CD4-positive, alpha-beta T cell treated with Interferon alpha-2 for 1 hour (primary cell): ENCODE measurements at regions not wholly inside any gene's neighbourhood (a gene's known extent, or its start where the extent isn't known, plus 50 kb on each side); places are given as distances from the start of the nearest gene placed in this dataset.
"Not testable (repeated sequence)": the region's sequence is repeated elsewhere in the genome, so short reads cannot be mapped to it uniquely, and the experiment has no call there.

Source experiments
- DNase-seq, 2 donors: peaks; one replicate each; pipeline ENCODE4 v3.0.0-alpha.2; 2020 to 2022

DNA sequence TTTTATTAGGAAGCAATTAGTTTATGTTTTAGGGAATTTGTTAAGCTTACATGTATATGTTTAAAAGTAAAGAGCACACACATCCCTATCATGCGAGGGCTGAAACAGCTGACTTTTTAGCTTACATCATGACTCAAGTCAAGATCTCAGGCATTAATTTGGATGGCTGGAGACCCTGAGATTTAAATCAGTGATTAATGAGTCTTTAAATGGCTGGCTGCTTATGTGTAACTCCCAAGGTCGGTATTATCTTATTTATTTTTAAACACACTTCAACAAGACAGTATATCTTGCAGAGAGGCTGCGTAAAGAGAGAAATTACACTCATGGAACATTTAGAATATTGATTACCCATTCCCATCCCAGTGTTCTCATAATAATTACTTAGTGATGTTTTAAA lies 169.4 kb downstream of the KBTBD8 start:
- no peak for DNase-seq

DNA sequence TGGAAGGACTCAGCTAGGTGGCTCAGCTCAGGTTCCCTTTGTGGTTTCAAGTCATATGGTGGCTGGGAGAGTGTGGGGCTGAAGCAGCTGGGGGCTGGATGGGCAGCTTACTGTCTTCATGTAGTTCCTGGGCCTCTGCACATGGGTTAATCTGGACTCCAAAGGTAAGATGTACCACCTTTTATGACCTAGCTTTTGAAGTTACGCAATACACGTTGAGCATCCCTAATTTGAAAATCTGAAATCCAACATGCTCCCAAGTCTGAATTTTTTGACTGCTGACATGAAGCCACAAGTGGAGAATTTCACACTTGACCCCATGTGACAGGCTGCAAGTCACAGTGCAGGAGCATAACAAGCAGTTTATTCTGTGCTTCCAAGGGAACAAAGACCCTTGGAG lies 173.7 kb downstream of the KBTBD8 start:
- no peak for DNase-seq

DNA sequence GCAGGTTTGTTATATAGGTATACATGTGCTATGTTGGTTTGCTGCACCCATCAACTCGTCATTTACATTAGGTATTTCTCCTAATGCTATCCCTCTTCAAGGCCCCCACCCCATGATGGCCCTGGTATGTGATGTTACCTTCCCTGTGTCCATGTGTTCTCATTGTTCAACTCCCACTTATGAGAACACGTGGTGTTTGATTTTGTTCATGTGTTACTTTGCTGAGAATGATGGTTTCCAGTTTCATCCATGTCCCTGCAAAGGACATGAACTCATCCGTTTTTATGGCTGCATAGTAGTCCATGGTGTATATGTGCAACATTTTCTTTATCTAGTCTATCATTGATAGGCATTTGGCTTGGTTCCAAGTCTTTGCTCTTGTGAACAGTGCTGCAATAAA lies 175.0 kb downstream of the KBTBD8 start:
- DNase-seq = not testable (repeated sequence)

DNA sequence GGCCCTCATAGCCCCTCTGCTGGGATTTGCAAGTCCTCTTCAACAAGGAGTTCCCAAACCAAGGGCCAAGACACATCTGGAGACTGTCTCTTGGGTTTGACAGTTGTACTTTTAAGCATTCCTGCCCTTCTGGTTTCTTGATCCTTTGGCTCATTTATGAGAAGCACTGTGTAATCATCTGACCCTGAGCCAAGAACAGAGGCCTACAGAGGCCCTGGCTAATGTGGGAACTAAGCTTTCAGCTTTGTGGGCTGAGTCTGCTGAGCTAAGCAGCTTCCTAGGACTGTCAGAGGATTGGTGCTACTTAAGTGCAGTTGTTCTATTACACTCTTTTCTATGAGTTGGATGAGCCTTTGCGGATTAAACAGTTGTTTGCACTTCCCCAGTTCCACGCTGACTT lies 178.3 kb downstream of the KBTBD8 start:
- no peak for DNase-seq

DNA sequence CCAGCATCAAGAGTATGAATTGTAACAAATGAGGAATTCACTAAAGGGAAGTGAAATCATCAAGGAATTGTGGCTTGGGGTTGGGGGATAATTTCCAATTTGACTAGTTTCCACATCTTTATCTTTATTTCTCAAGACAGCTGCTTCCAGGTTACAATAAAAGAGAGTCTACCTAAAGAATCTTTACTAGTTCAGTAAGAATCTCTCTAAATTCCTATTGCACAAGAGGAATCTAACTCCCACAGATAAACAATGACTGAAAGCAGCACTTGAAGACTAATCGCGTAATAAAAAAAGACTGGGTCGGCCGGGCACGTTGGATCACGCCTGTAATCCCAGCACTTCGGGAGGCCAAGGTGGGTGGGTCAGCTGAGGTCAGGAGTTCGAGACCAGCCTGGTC lies 194.4 kb downstream of the KBTBD8 start:
- DNase-seq = no peak

DNA sequence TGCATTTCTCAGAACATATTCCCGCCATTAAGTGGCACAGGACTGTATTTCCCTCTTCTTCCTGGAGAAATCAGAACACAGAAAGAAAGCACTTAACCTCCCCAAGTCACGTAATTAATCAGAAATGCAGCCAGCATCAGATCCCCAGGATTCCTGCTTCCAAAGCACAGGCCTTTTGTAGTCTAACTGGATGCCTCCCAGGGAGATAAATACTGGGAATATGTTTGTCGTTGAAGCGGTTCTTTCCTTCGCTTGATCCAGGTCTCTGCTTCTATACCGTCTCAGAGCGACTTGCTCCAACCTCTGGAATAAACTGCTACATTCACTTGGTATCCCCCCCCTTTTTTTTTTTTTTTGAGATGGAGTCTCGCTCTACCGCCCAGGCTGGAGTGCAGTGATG lies 198.6 kb downstream of the KBTBD8 start:
- no peak for DNase-seq

DNA sequence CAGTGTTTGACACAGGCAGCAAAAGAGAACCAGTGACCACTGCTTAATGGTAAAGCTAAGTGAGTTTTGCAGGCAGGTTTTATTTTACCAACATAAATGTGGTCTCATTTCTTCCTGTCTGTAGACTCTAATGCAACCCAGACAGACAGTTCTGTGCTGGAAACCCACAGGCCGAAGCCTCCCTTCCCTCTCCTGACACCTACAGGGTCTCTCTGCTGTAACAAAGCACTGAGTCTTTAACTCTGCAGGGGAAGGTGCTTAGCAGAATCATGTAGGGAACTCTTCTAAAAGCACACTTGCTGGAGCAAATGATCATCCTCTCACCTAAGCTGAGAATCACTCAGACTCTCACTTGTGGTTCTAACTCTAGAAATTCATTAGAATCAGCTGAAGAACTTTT lies 200.3 kb downstream of the KBTBD8 start:
- no peak for DNase-seq

DNA sequence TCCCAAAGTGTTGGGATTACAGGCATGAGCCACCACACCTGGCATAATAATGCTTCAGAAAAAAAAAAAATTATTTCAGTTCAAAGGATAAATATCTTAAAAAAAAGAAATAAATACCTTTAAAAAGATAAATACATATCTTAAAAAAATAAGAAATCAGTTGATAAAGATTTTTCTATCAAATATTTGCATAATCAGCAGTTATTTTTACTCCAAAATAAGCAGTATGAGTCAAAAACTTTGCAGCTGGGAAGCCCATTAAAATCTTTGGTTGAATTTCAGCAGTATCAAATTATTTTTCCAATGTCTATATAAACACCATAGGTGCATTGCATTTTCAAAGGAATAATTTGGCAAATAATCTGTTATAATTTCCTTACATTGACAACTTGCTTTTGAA lies 202.5 kb downstream of the KBTBD8 start:
- no peak for DNase-seq

DNA sequence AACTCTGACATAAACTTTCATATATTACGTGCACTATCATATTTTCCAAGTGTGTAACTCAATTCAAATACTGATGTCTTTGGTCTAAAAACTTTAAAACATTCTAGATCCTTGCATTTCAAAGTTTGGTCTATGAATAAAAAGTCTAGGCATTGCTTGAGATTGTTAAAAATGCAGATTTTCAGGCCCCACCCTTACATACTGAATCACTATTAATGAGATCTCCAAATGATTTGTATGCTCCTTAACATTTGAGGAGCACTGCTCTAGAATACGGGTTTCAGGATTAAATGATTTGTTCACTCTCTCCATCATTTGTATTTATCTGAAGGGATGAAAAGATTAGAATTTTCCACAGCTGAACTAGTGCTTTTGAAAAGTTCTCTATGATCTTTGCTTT lies 202.9 kb downstream of the KBTBD8 start:
- DNase-seq = no peak

DNA sequence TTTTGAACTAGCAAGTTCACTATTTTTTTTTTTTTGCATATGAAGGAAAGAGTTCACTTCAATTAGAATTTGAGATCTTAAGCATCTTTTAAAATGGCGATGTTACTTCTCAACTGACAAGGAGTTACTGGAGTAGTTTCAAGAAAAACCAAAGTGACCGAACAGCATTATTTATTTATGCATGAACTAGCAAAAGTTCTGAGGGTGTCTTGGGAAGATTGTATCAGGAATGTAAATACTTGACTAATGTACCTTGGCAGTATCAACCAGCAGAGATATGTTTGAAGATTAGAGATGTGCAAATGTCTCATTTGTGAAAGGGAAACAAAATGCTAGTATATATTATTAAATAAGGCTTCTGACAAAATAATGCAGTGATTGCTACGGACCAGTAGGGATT lies 203.9 kb downstream of the KBTBD8 start:
- DNase-seq = no peak

DNA sequence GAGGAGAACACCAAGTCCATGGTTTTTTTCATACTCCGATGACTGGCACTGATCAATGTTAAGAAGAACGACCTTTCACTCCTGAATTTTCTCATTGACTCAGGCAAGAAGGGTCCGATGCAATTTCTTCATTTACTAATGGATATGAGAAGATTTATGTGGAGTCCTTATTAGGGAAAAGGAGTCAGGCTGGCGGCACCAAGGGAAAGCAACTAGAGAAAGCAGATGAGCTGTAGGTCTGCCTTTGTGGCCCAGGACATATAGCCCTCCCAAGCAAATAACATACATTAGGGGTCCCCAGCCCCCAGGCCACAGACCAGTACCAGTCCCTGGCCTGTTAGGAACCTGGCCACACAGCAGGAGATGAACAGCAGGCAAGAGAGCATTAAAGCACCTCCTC lies 206.8 kb downstream of the KBTBD8 start:
- DNase-seq = no peak

DNA sequence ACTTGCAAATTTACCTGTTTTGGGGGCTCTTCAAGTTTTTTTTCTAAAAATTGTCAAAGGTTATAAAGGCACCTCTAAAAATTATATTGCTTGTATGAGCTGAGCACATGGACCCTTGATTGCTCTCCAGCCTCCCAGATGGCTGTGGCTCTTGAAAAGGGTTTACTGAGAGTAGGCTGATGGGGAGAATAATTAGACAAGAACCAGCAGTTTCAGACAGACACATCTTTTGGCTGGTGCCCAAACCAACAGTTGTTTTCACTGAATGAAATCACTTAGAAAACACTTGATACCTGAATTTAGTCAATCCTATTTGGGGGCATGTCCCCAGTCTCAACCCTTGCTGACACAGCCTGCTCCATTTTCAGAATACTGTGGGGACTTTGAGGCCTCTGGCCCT lies 217.6 kb downstream of the KBTBD8 start:
- no peak for DNase-seq

DNA sequence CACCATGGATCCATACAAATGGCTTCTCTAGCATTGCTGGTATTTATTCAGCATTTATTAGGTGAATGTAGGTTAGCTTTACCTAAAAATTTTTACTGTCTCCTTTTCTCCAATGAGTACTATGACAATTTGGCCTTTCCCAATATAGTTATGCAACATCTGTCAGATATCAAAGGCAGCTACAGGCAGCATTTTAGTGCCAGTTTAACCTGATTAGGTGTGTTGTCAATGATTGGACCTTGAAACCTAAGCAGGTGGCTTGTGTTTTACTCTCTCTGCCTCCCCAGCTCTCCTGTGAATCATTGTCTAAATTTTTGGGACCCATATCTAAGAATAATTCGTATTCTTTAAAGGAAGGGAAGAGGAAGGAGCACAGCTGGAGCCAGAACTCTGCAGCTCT lies 228.9 kb downstream of the KBTBD8 start:
- DNase-seq = no peak

DNA sequence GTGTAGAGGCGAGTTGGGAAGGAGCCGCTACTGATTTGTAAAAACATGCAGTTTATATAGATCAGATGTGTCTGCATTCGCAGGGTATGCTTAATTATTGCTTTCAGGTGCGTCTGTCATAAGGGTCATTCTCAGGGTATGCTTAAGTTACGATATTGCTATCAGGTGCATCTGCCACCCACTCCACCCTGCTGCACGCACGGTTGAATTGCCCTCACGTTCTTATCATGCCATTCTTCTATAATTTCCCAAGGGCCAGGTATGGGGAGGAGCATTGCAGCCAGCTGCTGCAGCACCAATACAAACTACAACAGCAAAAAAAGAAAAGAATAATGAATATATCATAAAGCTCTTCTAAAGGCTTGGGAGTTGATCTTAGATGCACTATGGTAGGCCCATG lies 230.0 kb downstream of the KBTBD8 start:
- no peak for DNase-seq

DNA sequence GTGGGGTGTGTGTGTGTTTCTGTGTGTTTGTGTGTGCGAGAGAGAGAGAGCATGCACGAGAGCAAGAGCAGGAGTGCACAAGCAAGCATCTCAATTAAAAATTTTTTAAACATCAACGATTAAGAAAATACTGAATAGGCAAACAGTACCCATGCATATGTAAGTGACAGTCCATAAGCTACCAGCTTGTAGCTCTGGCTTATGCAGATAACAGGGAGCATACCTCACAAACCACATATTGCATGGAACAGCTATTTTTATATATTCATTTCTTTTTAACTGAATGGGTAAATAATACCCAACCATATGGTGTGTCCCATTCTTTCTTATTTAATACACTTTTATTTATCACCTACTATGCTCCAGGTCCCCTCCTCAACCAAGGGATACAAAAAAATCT lies 234.5 kb downstream of the KBTBD8 start:
- no peak for DNase-seq

DNA sequence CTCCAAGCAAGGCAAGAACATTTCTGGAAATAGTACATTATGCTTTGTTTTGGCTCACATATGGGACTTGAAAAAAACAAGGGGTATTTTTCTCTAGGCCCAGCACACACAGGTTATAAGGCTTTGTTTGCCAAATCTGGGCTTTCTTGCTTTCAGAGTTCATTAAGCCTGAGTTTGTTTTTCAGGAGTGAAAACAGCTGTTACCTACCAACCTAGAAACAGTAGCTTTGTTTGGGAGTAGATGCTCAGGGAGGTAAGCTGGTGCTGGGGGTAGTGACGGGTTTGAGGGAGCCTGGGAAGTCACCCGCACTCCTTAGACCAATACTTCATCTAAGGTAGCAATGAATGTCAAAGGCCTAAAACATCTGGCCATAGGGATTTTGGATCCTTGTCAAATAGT lies 241.2 kb downstream of the KBTBD8 start:
- no peak for DNase-seq

DNA sequence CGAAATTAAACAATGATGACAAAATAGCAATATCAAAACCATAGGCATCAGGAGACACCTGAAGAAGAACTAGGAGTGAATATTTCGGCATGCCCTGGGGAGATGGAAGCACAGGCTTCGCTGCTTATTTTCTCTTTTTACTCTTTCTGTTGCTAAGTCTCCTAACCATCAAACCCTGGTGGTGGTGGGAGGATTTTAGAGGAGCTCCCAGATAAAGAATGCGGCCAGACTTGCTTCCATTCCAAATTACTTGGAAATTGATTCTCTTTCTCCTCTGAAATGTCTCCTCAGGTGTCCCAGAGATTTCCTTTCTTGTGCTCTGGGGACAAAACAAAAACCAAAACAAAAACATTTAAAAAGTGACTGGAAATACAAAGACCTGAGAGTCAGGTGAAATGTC lies 243.0 kb downstream of the KBTBD8 start:
- no peak for DNase-seq

DNA sequence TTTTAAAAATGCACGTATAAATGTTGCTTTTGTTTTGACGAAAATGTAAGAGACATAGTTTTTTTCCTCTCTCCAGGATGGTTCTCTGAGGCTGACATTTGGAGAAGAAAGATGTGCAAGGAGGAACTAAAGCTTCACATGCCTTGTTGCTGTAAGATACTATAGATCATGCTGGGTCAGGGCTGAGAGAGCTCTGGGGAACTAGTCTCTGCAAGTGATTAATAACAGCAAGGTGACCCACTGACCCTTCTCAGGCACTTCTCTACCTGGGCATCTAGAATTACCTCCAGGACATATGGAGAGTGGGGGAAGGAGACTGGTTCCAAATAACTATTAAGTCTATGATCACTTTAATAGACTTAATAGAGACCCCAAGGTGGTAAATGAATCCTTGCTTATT lies 246.0 kb downstream of the KBTBD8 start:
- no peak for DNase-seq

DNA sequence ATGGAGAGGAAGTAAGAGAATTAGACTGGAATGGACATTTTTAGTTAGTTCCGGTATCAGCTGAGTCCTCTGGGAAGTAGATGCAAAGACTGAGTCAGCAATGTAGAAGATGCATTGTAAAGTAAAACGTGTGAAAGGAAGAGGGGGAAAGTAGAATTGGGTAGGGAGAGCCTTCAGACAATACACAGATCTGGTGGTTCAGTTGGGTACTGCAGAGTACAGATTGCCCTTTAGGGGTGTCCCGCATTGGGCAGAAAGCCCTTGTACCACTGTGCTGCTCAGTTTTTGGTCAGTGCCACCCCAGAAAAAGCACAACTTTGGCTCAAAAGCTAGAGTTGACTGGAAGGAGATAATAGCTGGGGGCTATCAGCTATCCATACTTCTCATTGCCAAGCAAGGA lies 247.4 kb downstream of the KBTBD8 start:
- no peak for DNase-seq

DNA sequence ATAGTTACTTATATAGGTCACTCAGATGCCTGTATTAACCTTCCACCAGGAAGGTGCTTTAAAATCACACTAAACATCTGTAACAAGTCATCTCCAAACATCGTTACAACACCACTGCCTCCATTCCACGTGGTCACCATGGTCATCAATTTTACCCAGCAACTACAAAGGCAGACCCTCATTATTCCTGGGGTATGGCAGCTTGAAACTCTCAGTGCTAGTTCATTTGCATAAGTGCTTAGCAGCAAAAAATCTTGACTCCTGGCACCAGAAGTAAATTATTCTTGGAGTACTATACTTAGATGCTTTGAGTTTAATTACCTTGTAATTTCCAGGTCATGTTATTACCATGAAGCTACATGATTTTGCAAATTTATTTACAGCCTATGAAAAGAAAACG lies 250.6 kb downstream of the KBTBD8 start:
- DNase-seq = no peak

DNA sequence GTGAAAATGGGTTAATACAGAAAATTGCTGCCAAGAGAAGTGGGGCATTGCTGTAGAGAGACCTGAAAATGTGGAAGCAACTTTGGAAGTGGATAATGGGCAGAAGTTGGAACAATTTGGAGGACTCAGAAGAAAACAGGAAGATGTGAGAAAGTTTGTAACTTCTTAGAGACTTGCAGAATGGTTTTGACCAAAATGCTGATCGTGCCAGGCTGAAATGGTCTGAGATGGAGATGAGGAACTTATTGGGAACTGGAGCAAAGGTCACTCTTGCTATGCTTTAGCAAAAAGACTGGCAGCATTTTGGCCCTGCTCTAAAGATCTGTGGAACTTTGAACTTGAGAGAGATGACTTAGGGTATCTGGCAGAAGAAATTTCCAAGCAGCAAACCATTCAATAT lies 254.8 kb downstream of the KBTBD8 start:
- DNase-seq = not testable (repeated sequence)

DNA sequence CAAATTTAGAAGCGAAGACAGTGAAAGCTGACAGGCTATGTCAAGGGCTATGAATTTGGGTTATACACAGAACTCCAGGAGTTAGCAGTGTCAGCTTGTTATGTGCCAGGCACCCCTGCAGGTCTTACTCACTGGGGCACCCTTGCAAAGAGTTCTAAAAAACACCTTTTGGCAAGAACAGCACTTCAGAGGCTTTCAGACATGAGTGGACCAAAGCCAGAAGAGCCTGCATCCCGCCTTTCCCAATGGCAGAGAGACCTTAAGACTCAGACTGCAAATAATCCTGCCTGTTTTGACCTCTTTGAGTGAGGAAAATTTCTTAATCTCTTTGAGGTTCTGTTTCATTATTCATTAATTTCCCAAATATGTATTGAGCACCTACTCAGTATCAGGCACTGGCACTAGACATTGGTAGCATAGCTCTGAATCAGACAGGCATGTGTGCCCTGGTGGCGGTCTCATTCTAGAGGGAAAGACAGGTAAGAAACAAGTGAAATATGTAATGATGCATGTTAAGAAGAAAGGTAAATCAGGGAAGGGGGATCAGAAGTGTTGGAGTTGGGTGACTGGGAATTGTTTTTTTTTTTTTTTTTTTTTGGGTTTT lies 280.0 kb downstream of the KBTBD8 start:
- no peak for DNase-seq

DNA sequence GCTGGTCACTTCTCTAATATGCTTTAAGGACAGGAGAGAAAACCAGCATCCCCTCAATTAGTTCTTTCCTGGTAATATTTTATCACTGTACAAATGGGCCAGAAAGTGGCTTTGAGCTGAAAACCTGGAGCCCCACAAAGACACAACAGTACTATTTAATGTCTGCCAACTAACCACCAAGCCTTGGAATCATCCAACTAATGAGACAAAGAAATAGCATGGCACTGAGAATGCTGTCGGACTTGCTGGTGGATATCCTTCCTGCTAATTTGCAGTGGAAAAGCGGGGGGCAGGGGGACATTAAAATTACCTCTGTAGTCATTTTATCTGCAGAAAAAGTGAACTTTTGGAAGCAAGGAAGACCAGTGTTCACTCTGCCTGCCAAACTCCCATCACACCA lies 288.5 kb downstream of the KBTBD8 start:
- DNase-seq = no peak

DNA sequence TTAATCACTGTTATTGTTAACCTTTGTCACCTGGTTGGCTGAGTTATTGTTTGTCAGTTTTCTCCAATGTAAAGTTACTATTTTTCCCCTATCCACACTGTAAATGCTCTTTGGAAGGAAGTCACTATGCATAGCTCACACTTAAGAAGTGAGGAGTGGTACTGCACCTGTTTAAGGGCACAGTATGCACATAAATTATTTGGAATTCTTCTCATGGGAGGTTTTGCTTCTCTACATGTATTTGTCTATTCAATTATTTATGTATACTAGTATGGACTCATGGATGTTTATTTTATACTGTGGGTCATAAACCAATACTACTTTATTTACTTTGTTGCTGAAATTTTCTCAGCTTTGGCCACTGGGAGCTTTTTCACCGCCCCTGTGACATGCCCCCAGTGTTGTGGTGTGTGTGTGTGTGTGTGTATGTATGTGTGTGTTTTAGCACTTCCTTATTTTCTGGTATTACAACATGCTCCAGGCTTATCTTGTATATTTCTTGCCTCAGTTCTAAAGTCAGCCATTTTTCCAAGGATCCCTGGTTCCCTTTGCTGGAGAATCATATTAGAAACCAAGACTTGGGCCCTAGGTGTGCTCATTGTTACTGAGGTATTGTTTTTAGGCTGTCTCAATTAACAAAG lies 290.5 kb downstream of the KBTBD8 start:
- DNase-seq = no peak

DNA sequence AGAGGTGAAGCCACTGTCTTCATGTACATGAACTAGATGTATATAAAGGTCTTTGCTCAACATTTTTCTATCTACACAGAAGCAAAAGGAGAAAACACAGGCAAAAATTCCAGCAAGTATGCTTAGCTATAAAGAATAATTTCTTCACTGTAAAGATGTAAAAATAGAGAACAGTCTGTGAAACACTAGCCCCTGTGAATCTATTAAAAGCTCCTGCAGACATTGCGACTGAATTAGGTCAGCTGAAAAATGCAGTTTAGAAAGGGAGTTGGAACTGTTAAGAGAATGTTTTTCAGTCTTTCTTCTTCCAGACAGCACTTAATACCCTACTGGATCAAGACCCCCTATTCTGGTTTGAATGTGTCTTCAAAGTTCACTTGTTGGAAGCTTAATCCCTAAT lies 291.5 kb downstream of the KBTBD8 start:
- DNase-seq = no peak
